OCI-M1 (cell line): ENCODE measurements at regions not wholly inside any gene's neighbourhood (a gene's known extent, or its start where the extent isn't known, plus 50 kb on each side); places are given as distances from the start of the nearest gene placed in this dataset.
"Not testable (repeated sequence)": the region's sequence is repeated elsewhere in the genome, so short reads cannot be mapped to it uniquely, and the experiment has no call there.

Experiments
- DNase-seq: peaks from one replicate; lab custom pipeline; 2025; lab: John Stamatoyannopoulos, UW

GRCh38 chr10:100642295-100642994, 102.9 kb upstream of the PAX2 start:
- DNase-seq, result no peak

GRCh38 chr10:100645091-100645490, 100.3 kb upstream of the PAX2 start:
- DNase-seq, result no peak

- no peak for DNase-seq
Measured at GRCh38 chr10:100645613-100646392, 99.6 kb upstream of the PAX2 start.

GRCh38 chr10:100647928-100648327, 97.5 kb upstream of the PAX2 start:
- DNase-seq, result no peak

- DNase-seq, result no peak
Measured at GRCh38 chr10:100650693-100651092, 94.7 kb upstream of the PAX2 start.

GRCh38 chr10:100651099-100651498, 94.3 kb upstream of the PAX2 start:
- DNase-seq, result not testable (repeated sequence)

- no peak for DNase-seq
Measured at GRCh38 chr10:100651916-100652315, 93.5 kb upstream of the PAX2 start.

GRCh38 chr10:100652406-100653135, 92.8 kb upstream of the PAX2 start:
- no peak for DNase-seq

GRCh38 chr10:100653238-100653956, 92.0 kb upstream of the PAX2 start:
- DNase-seq, result no peak

GRCh38 chr10:100653957-100654781, 91.2 kb upstream of the PAX2 start:
- DNase-seq, result peak; percentile 63

- peak; percentile 26 for DNase-seq
Measured at GRCh38 chr10:100654782-100655325, 90.5 kb upstream of the PAX2 start.

- no peak for DNase-seq
Measured at GRCh38 chr10:100655326-100655759, 90.0 kb upstream of the PAX2 start.

- no peak for DNase-seq
Measured at GRCh38 chr10:100655760-100656421, 89.5 kb upstream of the PAX2 start.

- peak; percentile 29 for DNase-seq
Measured at GRCh38 chr10:100656454-100656853, 88.9 kb upstream of the PAX2 start.

- no peak for DNase-seq
Measured at GRCh38 chr10:100658269-100658668, 87.1 kb upstream of the PAX2 start.

GRCh38 chr10:100659361-100660098, 85.9 kb upstream of the PAX2 start:
- DNase-seq, result no peak

GRCh38 chr10:100660365-100660764, 85.0 kb upstream of the PAX2 start:
- DNase-seq, result no peak

- DNase-seq, result no peak
Measured at GRCh38 chr10:100660945-100661344, 84.4 kb upstream of the PAX2 start.

- no peak for DNase-seq
Measured at GRCh38 chr10:100661520-100661919, 83.9 kb upstream of the PAX2 start.

GRCh38 chr10:100662067-100662466, 83.3 kb upstream of the PAX2 start:
- DNase-seq, result no peak
